ENCODE measurements at regions not wholly inside any gene's neighbourhood (a gene's known extent, or its start where the extent isn't known, plus 50 kb on each side); places are given as distances from the start of the nearest gene placed in this dataset.
"Not testable (repeated sequence)": the region's sequence is repeated elsewhere in the genome, so short reads cannot be mapped to it uniquely, and the experiment has no call there.

- Histone ChIP-seq H3K9ac (ENCODE audit: low read length) (no peak overlapping the region), H3K4me3 (ENCODE audit: low read length) (no peak overlapping the region), H3K4me1 (ENCODE audit: control insufficient read depth, insufficient read depth, low read length) (no peaks in the 10 kb centered on the region), H3K27me3 (ENCODE audit: control insufficient read depth, insufficient read depth, low read length) (no peaks in the 10 kb centered on the region), H3K27ac (ENCODE audit: low read depth, low read length) (no peak overlapping the region), H3K36me3 (ENCODE audit: control insufficient read depth, insufficient read depth, low read length) (no peaks in the 10 kb centered on the region)
These were observed 214.1 kb upstream of the UFM1 start for GRCh38 chr13:38135592-38135991.

GRCh38 chr13:38121267-38121666 lies 228.4 kb upstream of the UFM1 start:
- Histone ChIP-seq H3K4me3 (ENCODE audit: low read length) (no peak overlapping the region), H3K27me3 (ENCODE audit: control insufficient read depth, insufficient read depth, low read length) (no peaks in the 10 kb centered on the region), H3K36me3 (ENCODE audit: control insufficient read depth, insufficient read depth, low read length) (no peaks in the 10 kb centered on the region)

GRCh38 chr13:38103851-38104250 lies 234.3 kb upstream of the TRPC4 start:
- Histone ChIP-seq H3K4me1 (ENCODE audit: control insufficient read depth, insufficient read depth, low read length) (no peaks in the 10 kb centered on the region), H3K9ac (ENCODE audit: low read length) (no peak overlapping the region), H3K27me3 (ENCODE audit: control insufficient read depth, insufficient read depth, low read length) (no peaks in the 10 kb centered on the region), H3K36me3 (ENCODE audit: control insufficient read depth, insufficient read depth, low read length) (no peaks in the 10 kb centered on the region), H3K27ac (ENCODE audit: low read depth, low read length) (no peak overlapping the region), H3K4me3 (ENCODE audit: low read length) (no peak overlapping the region)

More at GRCh38 chr13:38121267-38121666, 228.4 kb upstream of the UFM1 start:
- Histone ChIP-seq H3K9ac (ENCODE audit: low read length) (no peak overlapping the region), H3K27ac (ENCODE audit: low read depth, low read length) (no peak overlapping the region), H3K4me1 (ENCODE audit: control insufficient read depth, insufficient read depth, low read length) (no peaks in the 10 kb centered on the region)

- Histone ChIP-seq H3K27ac (ENCODE audit: low read depth, low read length) (no peak overlapping the region), H3K36me3 (ENCODE audit: control insufficient read depth, insufficient read depth, low read length) (no peaks in the 10 kb centered on the region), H3K27me3 (ENCODE audit: control insufficient read depth, insufficient read depth, low read length) (no peaks in the 10 kb centered on the region), H3K9ac (ENCODE audit: low read length) (no peak overlapping the region), H3K4me3 (ENCODE audit: low read length) (no peak overlapping the region), H3K4me1 (ENCODE audit: control insufficient read depth, insufficient read depth, low read length) (no peaks in the 10 kb centered on the region)
These were observed 230.2 kb upstream of the TRPC4 start for GRCh38 chr13:38099751-38100150.

- Histone ChIP-seq H3K9ac (ENCODE audit: low read length) (no peak overlapping the region), H3K27me3 (ENCODE audit: control insufficient read depth, insufficient read depth, low read length) (no peaks in the 10 kb centered on the region), H3K27ac (ENCODE audit: low read depth, low read length) (no peak overlapping the region), H3K4me3 (ENCODE audit: low read length) (no peak overlapping the region), H3K4me1 (ENCODE audit: control insufficient read depth, insufficient read depth, low read length) (no peaks in the 10 kb centered on the region), H3K36me3 (ENCODE audit: control insufficient read depth, insufficient read depth, low read length) (no peaks in the 10 kb centered on the region)
These were observed 223.9 kb upstream of the TRPC4 start for GRCh38 chr13:38093425-38093824.

GRCh38 chr13:38090913-38091312 lies 221.3 kb upstream of the TRPC4 start:
- no peaks in the 10 kb centered on the region for H3K27me3 ChIP-seq (ENCODE audit: control insufficient read depth, insufficient read depth, low read length)
- no peaks in the 10 kb centered on the region for H3K36me3 ChIP-seq (ENCODE audit: control insufficient read depth, insufficient read depth, low read length)
- H3K27ac ChIP-seq (ENCODE audit: low read depth, low read length), result no peak overlapping the region
- H3K9ac ChIP-seq (ENCODE audit: low read length), result no peak overlapping the region
- no peak overlapping the region for H3K4me3 ChIP-seq (ENCODE audit: low read length)
- no peaks in the 10 kb centered on the region for H3K4me1 ChIP-seq (ENCODE audit: control insufficient read depth, insufficient read depth, low read length)

- Histone ChIP-seq H3K27me3 (ENCODE audit: control insufficient read depth, insufficient read depth, low read length) (no peaks in the 10 kb centered on the region), H3K4me1 (ENCODE audit: control insufficient read depth, insufficient read depth, low read length) (no peaks in the 10 kb centered on the region), H3K4me3 (ENCODE audit: low read length) (no peak overlapping the region), H3K27ac (ENCODE audit: low read depth, low read length) (no peak overlapping the region), H3K36me3 (ENCODE audit: control insufficient read depth, insufficient read depth, low read length) (no peaks in the 10 kb centered on the region), H3K9ac (ENCODE audit: low read length) (no peak overlapping the region)
These were observed 217.1 kb upstream of the TRPC4 start for GRCh38 chr13:38086721-38087120.

- Histone ChIP-seq H3K27me3 (ENCODE audit: control insufficient read depth, insufficient read depth, low read length) (no peaks in the 10 kb centered on the region), H3K27ac (ENCODE audit: low read depth, low read length) (no peak overlapping the region), H3K4me1 (ENCODE audit: control insufficient read depth, insufficient read depth, low read length) (no peaks in the 10 kb centered on the region), H3K4me3 (ENCODE audit: low read length) (no peak overlapping the region), H3K9ac (ENCODE audit: low read length) (no peak overlapping the region), H3K36me3 (ENCODE audit: control insufficient read depth, insufficient read depth, low read length) (no peaks in the 10 kb centered on the region)
These were observed 216.4 kb upstream of the TRPC4 start for GRCh38 chr13:38086013-38086412.

GRCh38 chr13:38073931-38074330 lies 204.4 kb upstream of the TRPC4 start:
- no peaks in the 10 kb centered on the region for H3K27me3 ChIP-seq (ENCODE audit: control insufficient read depth, insufficient read depth, low read length)
- H3K4me3 ChIP-seq (ENCODE audit: low read length), result no peak overlapping the region
- no peaks in the 10 kb centered on the region for H3K4me1 ChIP-seq (ENCODE audit: control insufficient read depth, insufficient read depth, low read length)
- H3K9ac ChIP-seq (ENCODE audit: low read length), result no peak overlapping the region
- no peak overlapping the region for H3K27ac ChIP-seq (ENCODE audit: low read depth, low read length)
- no peaks in the 10 kb centered on the region for H3K36me3 ChIP-seq (ENCODE audit: control insufficient read depth, insufficient read depth, low read length)

- Histone ChIP-seq H3K4me1 (ENCODE audit: control insufficient read depth, insufficient read depth, low read length) (no peaks in the 10 kb centered on the region), H3K9ac (ENCODE audit: low read length) (no peak overlapping the region), H3K27me3 (ENCODE audit: control insufficient read depth, insufficient read depth, low read length) (no peaks in the 10 kb centered on the region), H3K27ac (ENCODE audit: low read depth, low read length) (no peak overlapping the region), H3K36me3 (ENCODE audit: control insufficient read depth, insufficient read depth, low read length) (no peaks in the 10 kb centered on the region), H3K4me3 (ENCODE audit: low read length) (no peak overlapping the region)
These were observed 203.1 kb upstream of the TRPC4 start for GRCh38 chr13:38072696-38073095.

GRCh38 chr13:38071340-38071739 lies 201.8 kb upstream of the TRPC4 start:
- not testable (repeated sequence) for H3K4me1 ChIP-seq (ENCODE audit: control insufficient read depth, insufficient read depth, low read length); H3K4me3 ChIP-seq (ENCODE audit: low read length); H3K27me3 ChIP-seq (ENCODE audit: control insufficient read depth, insufficient read depth, low read length); H3K9ac ChIP-seq (ENCODE audit: low read length); H3K27ac ChIP-seq (ENCODE audit: low read depth, low read length); H3K36me3 ChIP-seq (ENCODE audit: control insufficient read depth, insufficient read depth, low read length)

GRCh38 chr13:38053896-38054295 lies 184.3 kb upstream of the TRPC4 start:
- Histone ChIP-seq H3K27me3 (ENCODE audit: control insufficient read depth, insufficient read depth, low read length) (no peaks in the 10 kb centered on the region), H3K4me3 (ENCODE audit: low read length) (no peak overlapping the region), H3K4me1 (ENCODE audit: control insufficient read depth, insufficient read depth, low read length) (no peaks in the 10 kb centered on the region), H3K27ac (ENCODE audit: low read depth, low read length) (no peak overlapping the region), H3K9ac (ENCODE audit: low read length) (no peak overlapping the region), H3K36me3 (ENCODE audit: control insufficient read depth, insufficient read depth, low read length) (no peaks in the 10 kb centered on the region)

GRCh38 chr13:38046049-38046376 lies 176.4 kb upstream of the TRPC4 start:
- H3K9ac ChIP-seq (ENCODE audit: low read length), result no peak overlapping the region

More at GRCh38 chr13:38046049-38046376, 176.4 kb upstream of the TRPC4 start:
- no peaks in the 10 kb centered on the region for H3K36me3 ChIP-seq (ENCODE audit: control insufficient read depth, insufficient read depth, low read length)
- no peaks in the 10 kb centered on the region for H3K4me1 ChIP-seq (ENCODE audit: control insufficient read depth, insufficient read depth, low read length)
- no peaks in the 10 kb centered on the region for H3K27me3 ChIP-seq (ENCODE audit: control insufficient read depth, insufficient read depth, low read length)
- H3K27ac ChIP-seq (ENCODE audit: low read depth, low read length), result no peak overlapping the region
- no peak overlapping the region for H3K4me3 ChIP-seq (ENCODE audit: low read length)
